HG03520 (cell line): ENCODE measurements at regions not wholly inside any gene's neighbourhood (a gene's known extent, or its start where the extent isn't known, plus 50 kb on each side); places are given as distances from the start of the nearest gene placed in this dataset.
"Not testable (repeated sequence)": the region's sequence is repeated elsewhere in the genome, so short reads cannot be mapped to it uniquely, and the experiment has no call there.

ENCODE experiments used
- ATAC-seq: cut with Tn5 transposase; IDR thresholded peaks from one replicate; pipeline ENCODE4 v1.9.1; 2021; ENCODE audit warnings: mild to moderate bottlenecking, moderate library complexity; ENCODE audit not compliant: unreplicated experiment

- ATAC-seq, result no peak
These were observed 162.1 kb upstream of the FOXK1 start for GRCh38 chr7:4519819-4520520.

- ATAC-seq, result no peak
These were observed 158.9 kb upstream of the FOXK1 start for GRCh38 chr7:4523219-4523618.

DNA sequence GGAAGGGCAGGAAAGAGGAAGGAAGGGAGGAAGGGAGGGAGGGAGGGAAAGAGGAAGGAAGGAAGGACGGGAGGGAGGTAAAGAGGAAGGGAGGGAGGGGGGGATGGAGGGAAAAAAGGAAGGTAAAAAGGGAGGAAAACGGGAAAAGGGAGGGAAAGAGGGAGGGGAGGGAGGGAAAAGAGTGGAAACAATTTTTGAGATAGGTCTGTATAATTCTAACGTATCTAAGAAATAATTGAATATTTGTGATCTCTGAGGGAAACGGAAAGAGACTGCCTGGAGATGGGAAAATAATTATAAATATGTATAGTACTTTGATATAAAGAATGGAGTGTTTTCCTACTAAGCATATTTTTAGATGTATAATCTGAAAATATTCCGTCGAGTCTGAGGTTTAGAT lies 158.2 kb upstream of the FOXK1 start:
- no peak for ATAC-seq

- no peak for ATAC-seq
These were observed 156.2 kb upstream of the FOXK1 start for GRCh38 chr7:4525884-4526283.

GRCh38 chr7:4527988-4528636 lies 154.0 kb upstream of the FOXK1 start:
- no peak for ATAC-seq

- no peak for ATAC-seq
These were observed 150.9 kb upstream of the FOXK1 start for GRCh38 chr7:4531236-4531635.

DNA sequence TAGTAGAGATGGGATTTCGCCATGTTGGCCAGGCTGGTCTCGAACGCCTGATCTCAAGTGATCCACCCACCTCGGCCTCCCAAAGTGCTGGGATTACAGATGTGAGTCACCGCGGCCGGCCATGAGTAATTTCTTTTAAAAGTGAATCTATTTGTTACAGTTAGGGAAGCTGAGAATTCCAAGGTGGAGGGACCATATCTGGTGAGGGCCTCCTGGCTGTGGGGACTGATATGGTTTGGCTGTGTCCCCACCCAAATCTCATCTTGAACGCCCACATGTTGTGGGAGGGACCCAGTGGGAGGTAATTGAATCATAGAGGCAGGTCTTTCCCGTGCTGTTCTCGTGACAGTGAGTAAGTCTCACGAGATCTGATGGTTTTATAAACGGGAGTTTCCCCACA lies 148.8 kb upstream of the FOXK1 start:
- not testable (repeated sequence) for ATAC-seq

GRCh38 chr7:4549681-4550080 lies 132.4 kb upstream of the FOXK1 start:
- no peak for ATAC-seq

DNA sequence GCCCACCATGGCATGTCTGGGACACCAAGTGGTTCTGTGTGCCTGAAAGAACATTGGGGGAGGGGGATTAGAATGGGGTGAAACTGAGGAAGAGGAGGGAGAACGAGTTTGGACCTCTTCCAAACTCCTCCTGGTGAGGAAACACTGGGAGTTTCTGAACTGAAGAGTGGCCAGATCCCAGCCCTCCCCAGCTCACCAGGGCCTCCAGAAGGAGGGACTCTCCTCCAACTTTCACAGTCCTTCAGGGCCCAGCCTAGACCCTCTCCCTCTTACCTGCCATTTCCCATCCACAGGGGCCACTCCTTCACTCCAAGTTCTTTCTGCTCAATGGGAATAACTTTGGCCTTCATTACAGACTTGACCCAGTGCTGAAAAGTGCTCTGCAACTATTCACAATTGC lies 132.0 kb upstream of the FOXK1 start:
- ATAC-seq, result no peak

DNA sequence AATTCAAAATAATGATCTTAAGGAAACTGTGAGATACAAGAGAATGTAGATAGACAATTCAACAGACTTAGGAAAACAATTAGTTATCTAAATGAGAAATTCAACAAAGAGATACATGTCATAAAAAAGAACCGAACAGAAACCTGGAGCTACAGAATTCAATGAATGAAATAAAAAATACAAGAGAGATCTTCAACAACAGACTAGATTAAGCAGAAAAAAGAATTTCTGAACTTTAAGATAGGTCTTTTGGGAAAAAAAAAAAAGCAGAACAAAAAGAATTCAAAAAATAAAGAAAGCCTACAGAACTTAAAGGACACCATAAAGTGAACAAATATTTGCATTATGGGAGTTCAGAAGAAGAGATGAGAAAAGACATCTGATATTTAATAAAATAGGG lies 129.1 kb upstream of the FOXK1 start:
- no peak for ATAC-seq

DNA sequence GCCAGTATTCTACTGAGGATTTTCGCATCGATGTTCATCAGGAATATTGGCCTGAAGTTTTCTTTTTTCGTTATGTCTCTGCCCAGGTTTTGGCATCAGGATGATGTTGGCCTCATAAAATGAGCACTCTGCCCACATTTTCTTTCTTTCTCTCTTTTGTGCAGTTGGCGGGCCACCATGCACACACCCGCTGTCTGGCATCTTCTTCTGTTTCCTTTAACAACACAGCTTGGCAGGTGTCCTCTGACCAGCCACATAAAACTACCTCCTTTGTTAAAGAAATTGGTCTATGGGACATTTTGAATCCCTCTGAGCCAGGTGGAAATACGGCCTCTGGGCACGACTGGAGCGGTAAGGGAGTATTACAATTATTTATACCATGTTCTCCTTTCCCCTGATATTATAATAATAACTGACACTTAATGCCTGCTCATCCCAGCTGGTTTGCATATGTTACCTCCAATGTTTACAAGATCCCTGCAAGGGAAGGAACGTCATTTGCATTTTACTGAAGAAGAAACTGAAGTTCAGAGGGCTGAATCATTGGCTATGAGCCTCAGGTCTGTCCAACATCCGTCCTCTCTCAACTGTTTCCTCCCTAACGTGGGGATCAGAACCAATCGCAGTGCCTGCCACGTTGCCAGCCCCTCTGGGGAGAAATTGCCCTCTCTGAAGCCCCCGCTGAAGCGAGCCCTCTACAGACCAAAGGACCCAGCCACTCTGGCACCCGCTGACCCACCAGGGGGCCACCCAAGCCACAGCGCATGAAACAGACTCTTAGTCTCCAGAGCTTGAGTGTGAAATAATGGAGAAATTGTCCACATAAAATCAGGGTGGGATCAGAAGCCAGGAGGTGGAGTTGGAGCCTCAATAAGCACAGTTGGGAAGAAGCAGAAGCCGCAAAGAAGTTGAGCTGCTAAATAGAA lies 125.0 kb upstream of the FOXK1 start:
- no peak for ATAC-seq

DNA sequence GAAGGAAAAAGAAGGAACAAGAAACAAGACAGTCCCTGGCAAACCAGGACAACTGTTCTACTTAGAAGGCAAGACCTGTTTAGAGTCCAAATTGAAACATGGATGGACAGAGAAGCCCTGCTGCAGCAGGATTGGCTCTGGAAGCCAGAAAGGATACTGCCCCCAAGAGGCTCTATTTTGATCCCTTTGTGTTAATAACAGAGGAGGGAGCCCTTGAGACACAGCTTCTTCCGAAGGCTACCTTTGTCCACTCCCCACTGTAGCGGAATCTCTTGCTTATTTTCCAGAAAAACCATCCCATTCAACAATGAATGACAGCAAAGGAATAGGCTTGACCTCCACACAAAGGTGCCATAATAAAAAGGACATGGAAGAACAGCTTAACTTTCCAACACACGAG lies 120.3 kb upstream of the FOXK1 start:
- no peak for ATAC-seq

DNA sequence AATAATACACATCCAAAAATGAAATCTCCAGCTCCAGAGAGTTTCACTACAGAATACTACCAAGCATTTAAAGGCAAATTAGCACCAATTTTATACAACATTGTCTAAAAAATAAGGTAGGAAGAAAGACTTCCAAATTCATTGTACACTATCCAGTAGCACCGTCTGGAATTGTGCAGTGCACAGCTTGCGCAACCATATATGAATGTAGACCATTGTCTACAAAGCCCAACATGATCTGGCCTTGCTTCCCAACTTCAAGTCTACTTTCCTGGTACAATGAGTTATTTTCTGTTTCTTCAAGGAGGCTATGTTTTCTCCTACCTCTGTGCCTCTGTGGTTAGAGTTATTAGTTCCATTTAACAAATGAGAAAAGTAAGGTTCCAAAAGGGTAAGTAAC lies 115.4 kb upstream of the FOXK1 start:
- ATAC-seq, result no peak

- ATAC-seq, result no peak
These were observed 107.2 kb upstream of the FOXK1 start for GRCh38 chr7:4574851-4575250.

GRCh38 chr7:4575254-4575653 lies 106.8 kb upstream of the FOXK1 start:
- no peak for ATAC-seq

DNA sequence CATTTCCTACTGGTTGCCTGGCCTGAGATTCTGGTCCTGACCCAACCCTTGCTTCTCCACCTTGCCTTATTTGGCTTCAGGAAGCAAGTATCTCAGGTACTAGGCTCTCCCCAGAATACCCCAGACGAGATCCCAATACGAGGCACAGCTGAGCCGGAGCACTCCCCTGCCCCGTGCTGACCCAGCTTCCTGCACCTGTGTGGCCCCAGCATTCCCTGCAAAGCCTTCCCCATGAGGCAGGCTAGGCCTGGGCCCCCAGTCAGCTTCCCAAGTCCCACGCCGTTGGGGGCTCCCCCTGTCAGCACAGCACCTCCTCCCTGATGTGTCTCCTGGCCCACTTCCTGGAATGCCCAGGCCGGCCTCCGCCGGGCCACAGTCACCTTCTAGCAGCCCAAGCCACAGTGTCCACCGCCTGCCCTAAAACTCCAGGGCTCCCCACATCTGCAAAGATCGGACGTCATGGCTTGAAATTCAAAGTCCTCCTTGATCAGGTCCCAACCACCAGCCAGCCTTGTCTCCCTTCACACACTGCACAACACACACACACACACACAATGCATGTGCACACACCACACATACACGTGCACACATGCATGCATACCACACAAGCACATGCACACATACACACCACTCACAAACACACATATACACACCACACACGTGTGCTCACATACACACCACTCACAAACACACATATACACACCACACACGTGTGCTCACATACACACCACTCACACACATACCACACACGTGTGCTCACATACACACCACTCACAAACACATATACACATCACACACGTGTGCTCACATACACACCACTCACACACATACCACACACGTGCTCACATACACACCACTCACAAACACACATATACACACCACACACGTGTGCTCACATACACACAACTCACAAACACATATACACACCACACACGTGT lies 78.9 kb upstream of the FOXK1 start:
- no peak for ATAC-seq

DNA sequence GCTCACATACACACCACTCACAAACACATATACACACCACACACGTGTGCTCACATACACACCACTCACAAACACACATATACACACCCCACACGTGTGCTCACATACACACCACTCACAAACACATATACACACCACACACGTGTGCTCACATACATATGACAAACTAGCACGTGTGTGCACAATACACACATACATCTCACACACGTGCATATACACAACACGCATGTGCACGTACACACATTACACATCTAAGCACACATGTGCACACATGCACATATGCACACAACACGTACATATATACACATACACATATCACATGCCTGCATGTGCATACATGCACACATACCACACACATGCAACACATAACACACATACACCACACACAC lies 78.3 kb upstream of the FOXK1 start:
- no peak for ATAC-seq

GRCh38 chr7:4604456-4604940 lies 77.6 kb upstream of the FOXK1 start:
- ATAC-seq, result no peak

DNA sequence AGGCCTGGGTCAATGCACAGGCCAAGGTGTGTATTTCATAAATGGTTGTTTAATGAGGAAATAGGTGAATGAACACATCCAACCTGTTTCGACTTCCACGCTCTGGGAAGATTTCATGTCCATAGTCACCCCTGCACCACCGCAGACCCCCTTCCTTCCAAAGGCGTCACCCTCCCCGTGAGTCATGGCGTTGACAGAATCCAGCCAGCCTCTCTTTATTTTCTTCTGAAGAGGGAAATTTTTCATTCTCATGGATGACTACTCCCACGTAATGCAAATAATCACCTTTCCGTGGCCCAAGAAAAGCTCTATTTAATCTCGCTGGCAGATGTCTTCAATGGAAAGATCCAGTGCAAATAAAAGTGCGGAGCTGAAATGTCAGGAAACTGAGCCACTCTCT lies 75.3 kb upstream of the FOXK1 start:
- ATAC-seq, result no peak

- no peak for ATAC-seq
These were observed 74.8 kb upstream of the FOXK1 start for GRCh38 chr7:4607311-4607729.

GRCh38 chr7:4609576-4609975 lies 72.5 kb upstream of the FOXK1 start:
- not testable (repeated sequence) for ATAC-seq
